Astrocyte (in vitro differentiated cells and primary cell): ENCODE measurements at regions not wholly inside any gene's neighbourhood (a gene's known extent, or its start where the extent isn't known, plus 50 kb on each side); places are given as distances from the start of the nearest gene placed in this dataset.

Source experiments
- DNase-seq: peaks from one replicate; pipeline ENCODE4 v3.0.0-alpha.2; 2010; ENCODE audit warnings: low read depth
- FAIRE-seq: peaks from 2 replicates; lab custom pipeline; 2011; peaks lifted over from hg19 to GRCh38; lab: Jason Lieb, UNC
- H2AFZ ChIP-seq: 2 replicates; pipeline ENCODE4 v1.6.0; 2012; ENCODE audit warnings: low read depth, low read length, inconsistent platforms
- H3K27ac ChIP-seq: 2 replicates; pipeline ENCODE4 v1.5.1; 2011; ENCODE audit warnings: low read depth, low read length, inconsistent platforms
- H3K27me3 ChIP-seq: 2 replicates; pipeline ENCODE4 v1.6.0; 2011; ENCODE audit warnings: low read length, inconsistent platforms; ENCODE audit not compliant: insufficient read depth
- H3K36me3 ChIP-seq: 2 replicates; pipeline ENCODE4 v1.5.1; 2011; ENCODE audit warnings: low read length, inconsistent platforms; ENCODE audit not compliant: insufficient read depth
- H3K4me1 ChIP-seq: 2 replicates; pipeline ENCODE4 v1.5.1; 2011; ENCODE audit warnings: low read length, inconsistent platforms; ENCODE audit not compliant: insufficient read depth
- H3K4me2 ChIP-seq: 2 replicates; pipeline ENCODE4 v1.6.0; 2012; ENCODE audit warnings: low read length, inconsistent platforms
- H3K4me3 ChIP-seq: 2 replicates; pipeline ENCODE4 v1.5.1; 2011; ENCODE audit warnings: low read depth, mild to moderate bottlenecking, low read length, inconsistent platforms; ENCODE audit not compliant: insufficient read depth
- H3K79me2 ChIP-seq: 2 replicates; pipeline ENCODE4 v1.6.0; 2012; ENCODE audit warnings: mild to moderate bottlenecking, low read length, inconsistent platforms; ENCODE audit not compliant: insufficient read depth
- H3K9ac ChIP-seq: 2 replicates; pipeline ENCODE4 v1.6.0; 2012; ENCODE audit warnings: mild to moderate bottlenecking, low read length, inconsistent platforms
- H3K9me3 ChIP-seq: 2 replicates; pipeline ENCODE4 v1.5.1; 2012; ENCODE audit warnings: low read depth, mild to moderate bottlenecking, low read length, inconsistent platforms; ENCODE audit not compliant: insufficient read depth
- H4K20me1 ChIP-seq: 2 replicates; pipeline ENCODE4 v1.6.0; 2012; ENCODE audit warnings: low read length, inconsistent platforms; ENCODE audit not compliant: insufficient read depth
- H3K27ac Mint-ChIP-seq: one replicate; pipeline ENCODE4 v1.8.0; 2021; ENCODE audit warnings: mild to moderate bottlenecking, mixed read lengths; ENCODE audit not compliant: unreplicated experiment
- H3K27me3 Mint-ChIP-seq: one replicate; pipeline ENCODE4 v1.8.0; 2021; ENCODE audit warnings: low read depth, mixed read lengths; ENCODE audit not compliant: unreplicated experiment
- H3K36me3 Mint-ChIP-seq: one replicate; pipeline ENCODE4 v1.8.0; 2021; ENCODE audit warnings: low read depth, mixed read lengths; ENCODE audit not compliant: unreplicated experiment
- H3K4me1 Mint-ChIP-seq: one replicate; pipeline ENCODE4 v1.8.0; 2021; ENCODE audit warnings: low read depth, mixed read lengths; ENCODE audit not compliant: unreplicated experiment
- H3K4me3 Mint-ChIP-seq: one replicate; pipeline ENCODE4 v1.8.0; 2021; ENCODE audit warnings: mild to moderate bottlenecking, moderate library complexity, mixed read lengths; ENCODE audit not compliant: unreplicated experiment
- H3K9me3 Mint-ChIP-seq: one replicate; pipeline ENCODE4 v1.8.0; 2021; ENCODE audit warnings: mild to moderate bottlenecking, mixed read lengths; ENCODE audit not compliant: unreplicated experiment
- CTCF ChIP-seq: IDR thresholded peaks from 2 replicates; pipeline ENCODE4 v1.5.1; 2011; ENCODE audit warnings: low read depth, mild to moderate bottlenecking, inconsistent platforms, low read length, moderate library complexity; ENCODE audit not compliant: insufficient read depth
- EZH2 ChIP-seq: IDR thresholded peaks from 2 replicates; pipeline ENCODE4 v1.6.1; 2012; ENCODE audit warnings: mild to moderate bottlenecking, low read length, inconsistent platforms; ENCODE audit not compliant: insufficient read depth

GRCh38 chr3:82364827-82365226 is 603.4 kb upstream of the GBE1 start:
- Histone ChIP-seq H3K79me2 (no peaks in the 10 kb centered on the region), H3K4me2 (no peak overlapping the region), H3K36me3 (no peaks in the 10 kb centered on the region), H3K4me3 (no peak overlapping the region), H3K9me3 (no peaks in the 10 kb centered on the region), H2AFZ (no peak overlapping the region), H3K4me1 (no peaks in the 10 kb centered on the region), H3K27me3 (no peaks in the 10 kb centered on the region), H3K27ac (no peak overlapping the region), H3K9ac (no peak overlapping the region), H4K20me1 (no peaks in the 10 kb centered on the region)
- Mint-ChIP-seq H3K4me3 (no peak overlapping the region), H3K27ac (no peak overlapping the region), H3K27me3 (no peaks in the 10 kb centered on the region), H3K36me3 (no peaks in the 10 kb centered on the region), H3K9me3 (peaks cover 3% of the 10 kb centered on the region), H3K4me1 (no peaks in the 10 kb centered on the region)
- TF ChIP-seq EZH2 (no peak), CTCF (no peak)
- FAIRE-seq (no peak), DNase-seq (no peak)

GRCh38 chr3:82363131-82363530 is 601.7 kb upstream of the GBE1 start:
- Histone ChIP-seq H2AFZ (no peak overlapping the region), H3K4me1 (no peaks in the 10 kb centered on the region), H3K9me3 (no peaks in the 10 kb centered on the region), H3K79me2 (no peaks in the 10 kb centered on the region), H3K27ac (no peak overlapping the region), H3K4me3 (no peak overlapping the region), H4K20me1 (no peaks in the 10 kb centered on the region), H3K36me3 (no peaks in the 10 kb centered on the region), H3K4me2 (no peak overlapping the region), H3K9ac (no peak overlapping the region), H3K27me3 (no peaks in the 10 kb centered on the region)
- FAIRE-seq: no peak
- peaks cover 3% of the 10 kb centered on the region for H3K9me3 Mint-ChIP-seq
- no peaks in the 10 kb centered on the region for H3K27me3 Mint-ChIP-seq
- no peaks in the 10 kb centered on the region for H3K36me3 Mint-ChIP-seq
- H3K27ac Mint-ChIP-seq: no peak overlapping the region
- H3K4me3 Mint-ChIP-seq: no peak overlapping the region
- no peak for DNase-seq
- TF ChIP-seq CTCF (no peak), EZH2 (no peak)
- H3K4me1 Mint-ChIP-seq: no peaks in the 10 kb centered on the region

- H3K4me1 ChIP-seq: no peaks in the 10 kb centered on the region
- no peak overlapping the region for H2AFZ ChIP-seq
- H3K4me3 ChIP-seq: no peak overlapping the region
- FAIRE-seq: no peak
- H3K9me3 ChIP-seq: no peaks in the 10 kb centered on the region
- H3K36me3 ChIP-seq: no peaks in the 10 kb centered on the region
- H3K4me1 Mint-ChIP-seq: no peaks in the 10 kb centered on the region
- no peaks in the 10 kb centered on the region for H3K27me3 Mint-ChIP-seq
- no peak overlapping the region for H3K9ac ChIP-seq
- DNase-seq: no peak
- no peaks in the 10 kb centered on the region for H4K20me1 ChIP-seq
- no peak for TF ChIP-seq EZH2
- no peak for TF ChIP-seq CTCF
- no peak overlapping the region for H3K4me2 ChIP-seq
- H3K9me3 Mint-ChIP-seq: no peaks in the 10 kb centered on the region
- H3K79me2 ChIP-seq: no peaks in the 10 kb centered on the region
- H3K27ac Mint-ChIP-seq: no peak overlapping the region
- H3K27ac ChIP-seq: no peak overlapping the region
- no peaks in the 10 kb centered on the region for H3K27me3 ChIP-seq
- no peak overlapping the region for H3K4me3 Mint-ChIP-seq
- H3K36me3 Mint-ChIP-seq: no peaks in the 10 kb centered on the region
Measured at GRCh38 chr3:82355228-82355627, 593.8 kb upstream of the GBE1 start.
